ENCODE measurements at regions not wholly inside any gene's neighbourhood (a gene's known extent, or its start where the extent isn't known, plus 50 kb on each side); places are given as distances from the start of the nearest gene placed in this dataset.

DNA sequence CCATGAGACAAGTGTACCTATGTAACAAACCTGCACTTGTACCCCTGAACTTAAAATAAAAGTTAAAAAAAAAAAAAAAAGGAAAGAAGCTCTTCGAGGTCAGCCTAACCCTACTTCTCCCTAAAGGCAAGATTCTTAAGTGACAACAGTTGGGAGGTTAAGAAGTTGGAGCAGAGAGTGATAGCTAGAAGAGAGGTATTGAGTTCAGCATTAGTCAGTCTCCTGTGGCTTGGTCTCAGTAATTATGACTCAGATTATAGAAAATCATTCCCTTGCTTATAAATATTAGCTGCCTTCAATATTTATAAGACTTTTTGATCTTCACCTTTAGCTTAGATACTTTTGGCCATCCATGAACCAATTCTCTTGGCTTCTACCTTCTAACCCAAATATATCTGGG lies 926.8 kb upstream of the SLC39A10 start:
- H3K4me3 ChIP-seq (ENCODE audit: extremely low read depth in 1 of 4, insufficient read depth in 2 of 4, low read depth in 3 of 4, low read length in 4 of 4), result no peak overlapping the region
- H3K56ac ChIP-seq (replicated peaks; ENCODE audit: insufficient read length, low read depth, low read length), result no peak overlapping the region
- H4K5ac ChIP-seq (ENCODE audit: insufficient read length, low read depth, low read length), result no peak overlapping the region
- no peak overlapping the region for H3K23ac ChIP-seq (ENCODE audit: insufficient read length)
- no peaks in the 10 kb centered on the region for H4K20me1 ChIP-seq (replicated peaks in 1 of 2; ENCODE audit: control insufficient read depth in 1 of 2, insufficient read depth in 2 of 2, low read length in 2 of 2)
- H3K9ac ChIP-seq (replicated peaks in 1 of 4; ENCODE audit: extremely low read depth in 1 of 4, low read depth in 3 of 4, low read length in 3 of 4), result no peak overlapping the region
- no peaks in the 10 kb centered on the region for H3K79me1 ChIP-seq (ENCODE audit: low read depth, low read length)
- H3K18ac ChIP-seq (ENCODE audit: extremely low read depth, low read length), result no peak overlapping the region
- H3K27ac ChIP-seq (ENCODE audit: low read depth, low read length), result no peak overlapping the region
- H3K14ac ChIP-seq (ENCODE audit: insufficient read length), result no peak overlapping the region
- no peak overlapping the region for H2AFZ ChIP-seq (ENCODE audit: low read length)
- H2BK20ac ChIP-seq (ENCODE audit: low read length), result no peak overlapping the region
- H2BK5ac ChIP-seq (ENCODE audit: low read depth, low read length), result no peak overlapping the region
- WGBS, 2 experiments (ENCODE audit: extremely low coverage in 1 of 2, insufficient coverage in 1 of 2, insufficient read length in 1 of 2, insufficient replicate concordance in 2 of 2, low coverage in 1 of 2, low lambda C conversion rate in 2 of 2, missing lambda C conversion rate in 1 of 2), result 100% methylated on average over 1 of the region's 1 CpG; no CpG with 5 or more reads in 1 of the 2 experiments
- H3K27me3 ChIP-seq (replicated peaks in 1 of 4; ENCODE audit: control insufficient read depth in 3 of 4, extremely low read depth in 1 of 4, insufficient read depth in 3 of 4, low read length in 3 of 4), result no peaks in the 10 kb centered on the region
- no peaks in the 10 kb centered on the region for H3K36me3 ChIP-seq (ENCODE audit: control insufficient read depth in 2 of 4, insufficient read depth in 4 of 4, low read length in 3 of 4)
- H3K4me2 ChIP-seq (ENCODE audit: insufficient read depth in 1 of 2, low read depth in 2 of 2, low read length in 2 of 2), result no peak overlapping the region
- H3K23me2 ChIP-seq (ENCODE audit: low read depth, low read length), result no peaks in the 10 kb centered on the region
- ChIA-PET POLR2A (ENCODE audit: partially characterized antibody) (no interaction called here), CTCF (ENCODE audit: partially characterized antibody) (interaction anchor here (0.6 kb wide), 1 partner anchor 60 kb away, joined by 5 read pairs; no protein-coding TSS in a partner anchor)
- no peak overlapping the region for H2BK15ac ChIP-seq (ENCODE audit: low read length)
- no peaks in the 10 kb centered on the region for H3K4me1 ChIP-seq (replicated peaks in 1 of 4; ENCODE audit: control insufficient read depth in 3 of 4, insufficient read depth in 4 of 4, low read length in 3 of 4)
- no peak overlapping the region for H2AK5ac ChIP-seq (ENCODE audit: low read depth, low read length)
- no peak overlapping the region for H4K91ac ChIP-seq (replicated peaks; ENCODE audit: insufficient read length, low read length)
- H2BK12ac ChIP-seq (ENCODE audit: low read depth, low read length), result no peak overlapping the region
- FAIRE-seq, result no peak
- no peak overlapping the region for H3K4ac ChIP-seq (replicated peaks; ENCODE audit: insufficient read length, low read depth, low read length)
- no peak overlapping the region for H2BK120ac ChIP-seq (replicated peaks; ENCODE audit: low read depth, low read length)
- H4K8ac ChIP-seq (ENCODE audit: extremely low read depth, insufficient read depth, low read length), result no peak overlapping the region
- no peaks in the 10 kb centered on the region for H3K9me3 ChIP-seq (ENCODE audit: insufficient read depth in 2 of 2, low read depth in 1 of 2, low read length in 1 of 2)
- no peak for DNase-seq (ENCODE audit: low read depth in 1 of 2, low spot score in 2 of 2)
- H3K79me2 ChIP-seq (ENCODE audit: control insufficient read depth in 1 of 2, insufficient read depth in 2 of 2, low read length in 2 of 2), result no peaks in the 10 kb centered on the region
- no peak for TF ChIP-seq KDM5A (IDR thresholded peaks at IDR 0.05; ENCODE audit: low read length)
- no peak for TF ChIP-seq RBBP5 (IDR thresholded peaks at IDR 0.05; ENCODE audit: borderline replicate concordance, low read depth, low read length)
- no peak for TF ChIP-seq GABPA (IDR thresholded peaks at IDR 0.05; ENCODE audit: borderline replicate concordance, insufficient read depth, low read length)
- TF ChIP-seq TBP (IDR thresholded peaks at IDR 0.05; ENCODE audit: low read depth, low read length), result no peak
- no peak for TF ChIP-seq NRF1 (IDR thresholded peaks at IDR 0.05; ENCODE audit: low read depth, low read length)
- TF ChIP-seq SP1 (IDR thresholded peaks at IDR 0.05; ENCODE audit: low read depth, low read length), result no peak
- no peak for TF ChIP-seq RFX5 (IDR thresholded peaks at IDR 0.05; ENCODE audit: borderline replicate concordance, low read depth, low read length)
- no peak for TF ChIP-seq SP4 (IDR thresholded peaks at IDR 0.05; ENCODE audit: low read length)
- TF ChIP-seq, protein P1, sequence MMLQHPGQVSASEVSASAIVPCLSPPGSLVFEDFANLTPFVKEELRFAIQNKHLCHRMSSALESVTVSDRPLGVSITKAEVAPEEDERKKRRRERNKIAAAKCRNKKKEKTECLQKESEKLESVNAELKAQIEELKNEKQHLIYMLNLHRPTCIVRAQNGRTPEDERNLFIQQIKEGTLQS (IDR thresholded peaks at IDR 0.05; ENCODE audit: insufficient read depth, low read depth, low read length), result no peak
- no peak for TF ChIP-seq JUN (IDR thresholded peaks at IDR 0.05; ENCODE audit: low read depth, low read length)
- no peak for TF ChIP-seq SP2 (IDR thresholded peaks at IDR 0.05; ENCODE audit: low read length)
